CD14-positive monocyte (primary cell): ENCODE measurements at regions not wholly inside any gene's neighbourhood (a gene's known extent, or its start where the extent isn't known, plus 50 kb on each side); places are given as distances from the start of the nearest gene placed in this dataset.

ENCODE experiments used
- DNase-seq, 3 donors: peaks; one replicate each; pipeline ENCODE4 v3.0.0-alpha.2; 2011 to 2022
- H2AFZ ChIP-seq: 2 replicates; pipeline ENCODE4 v1.6.0; 2012; ENCODE audit warnings: mild to moderate bottlenecking, low read depth, low read length, inconsistent platforms; ENCODE audit not compliant: insufficient read depth, poor library complexity, severe bottlenecking
- H3K27ac ChIP-seq, 2 donors: 1 replicate in 1 of 2; 2 replicates in 1 of 2; pipeline ENCODE4 v1.5.1; 2012 to 2013; ENCODE audit warnings: low read length in 2 of 2, control low read depth in 1 of 2, inconsistent platforms in 1 of 2, low read depth in 1 of 2, mild to moderate bottlenecking in 1 of 2
- H3K27me3 ChIP-seq, 2 donors: one replicate each; pipeline versions ENCODE4 v1.6.0 to v1.6.1; 2011 to 2013; ENCODE audit warnings: low read length in 2 of 2; ENCODE audit not compliant: control insufficient read depth in 2 of 2, insufficient read depth in 2 of 2
- H3K36me3 ChIP-seq, 2 donors: replicated peaks in 1 of 2; 1 replicate in 1 of 2; 2 replicates in 1 of 2; pipeline versions ENCODE4 v1.5.1 to v1.6.1; 2012 to 2013; ENCODE audit warnings: low read length in 2 of 2, control low read depth in 1 of 2, inconsistent platforms in 1 of 2, mild to moderate bottlenecking in 1 of 2; ENCODE audit not compliant: insufficient read depth in 2 of 2, control insufficient read depth in 1 of 2
- H3K4me1 ChIP-seq, 2 donors: 1 replicate in 1 of 2; 2 replicates in 1 of 2; pipeline versions ENCODE4 v1.5.1 to v1.6.1; 2012 to 2013; ENCODE audit warnings: low read length in 2 of 2, control low read depth in 1 of 2, inconsistent platforms in 1 of 2, mild to moderate bottlenecking in 1 of 2, moderate library complexity in 1 of 2; ENCODE audit not compliant: insufficient read depth in 2 of 2, control insufficient read depth in 1 of 2
- H3K4me2 ChIP-seq: replicated peaks from 2 replicates; pipeline ENCODE3; 2012; ENCODE audit warnings: low read length, moderate library complexity, mild to moderate bottlenecking; ENCODE audit not compliant: poor library complexity, severe bottlenecking; ENCODE audit errors: extremely low read depth
- H3K4me3 ChIP-seq, 3 experiments: fragments of 200-600 bp in 1 of 3; sonication (generic) in 1 of 3; replicated peaks in 1 of 3; 1 replicate in 2 of 3; 2 replicates in 1 of 3; pipeline ENCODE4 v1.5.1; 2011 to 2013; ENCODE audit warnings: low read length in 3 of 3, mild to moderate bottlenecking in 3 of 3, control low read depth in 2 of 3, low read depth in 2 of 3, inconsistent platforms in 1 of 3, moderate library complexity in 1 of 3
- H3K79me2 ChIP-seq: 2 replicates; pipeline ENCODE4 v1.6.0; 2012; ENCODE audit warnings: mild to moderate bottlenecking, control low read depth, inconsistent platforms, low read length, moderate library complexity; ENCODE audit not compliant: insufficient read depth
- H3K9ac ChIP-seq: 2 replicates; pipeline ENCODE4 v1.6.0; 2017; ENCODE audit warnings: low read length, mild to moderate bottlenecking; ENCODE audit not compliant: insufficient read depth, poor library complexity, severe bottlenecking
- H3K9me3 ChIP-seq, 2 donors: replicated peaks in 1 of 2; 1 replicate in 1 of 2; 2 replicates in 1 of 2; pipeline versions ENCODE4 v1.5.1 to v1.6.1; 2012 to 2013; ENCODE audit warnings: low read length in 2 of 2, control low read depth in 1 of 2; ENCODE audit not compliant: control insufficient read depth in 1 of 2, insufficient read depth in 1 of 2
- H4K20me1 ChIP-seq: 2 replicates; pipeline ENCODE4 v1.6.0; 2012; ENCODE audit warnings: mild to moderate bottlenecking, low read length, control low read depth, moderate library complexity; ENCODE audit not compliant: insufficient read depth
- H3K27ac Mint-ChIP-seq, 7 donors: one replicate each; pipeline ENCODE4 v1.8.0; 2020; ENCODE audit warnings: mild to moderate bottlenecking in 7 of 7, mixed read lengths in 7 of 7, moderate library complexity in 6 of 7, inconsistent platforms in 2 of 7
- H3K27me3 Mint-ChIP-seq, 3 donors: one replicate each; pipeline ENCODE4 v1.8.0; 2021 to 2022; ENCODE audit warnings: low read depth in 3 of 3, mild to moderate bottlenecking in 3 of 3, mixed read lengths in 3 of 3, moderate library complexity in 3 of 3, inconsistent platforms in 1 of 3
- H3K36me3 Mint-ChIP-seq, 2 donors: one replicate each; pipeline ENCODE4 v1.8.0; 2020; ENCODE audit warnings: mixed read lengths in 2 of 2, inconsistent platforms in 1 of 2, mild to moderate bottlenecking in 1 of 2
- H3K4me1 Mint-ChIP-seq: one replicate; pipeline ENCODE4 v1.8.0; 2020; ENCODE audit warnings: mild to moderate bottlenecking, mixed read lengths
- H3K4me3 Mint-ChIP-seq, 2 donors: one replicate each; pipeline ENCODE4 v1.8.0; 2020; ENCODE audit warnings: mild to moderate bottlenecking in 2 of 2, mixed read lengths in 2 of 2, moderate library complexity in 1 of 2
- H3K9me3 Mint-ChIP-seq, 7 donors: one replicate each; pipeline ENCODE4 v1.8.0; 2020 to 2022; ENCODE audit warnings: mixed read lengths in 7 of 7, mild to moderate bottlenecking in 6 of 7, moderate library complexity in 6 of 7, inconsistent platforms in 2 of 7
- CTCF ChIP-seq: fragments of 200-600 bp; IDR thresholded peaks from one replicate; pipeline ENCODE4 v1.8.0; 2022; ENCODE audit warnings: antibody characterized with exemption, mild to moderate bottlenecking
- WGBS: methylation state at CpG from one replicate; pipeline ENCODE4 v1.1.5; 2013; ENCODE audit warnings: missing lambda C conversion rate; ENCODE audit not compliant: insufficient coverage; 5-methylcytosine and 5-hydroxymethylcytosine counted together
- intact Hi-C, 2 donors: fragments of 100-400 bp; cut with micrococcal nuclease; formaldehyde crosslinking; loops; one replicate each; pipeline versions ENCODE4 v1.15.0 to v1.15.1; 2023

- Histone ChIP-seq H3K27me3 (no peaks in the 10 kb centered on the region), H3K4me3 (no peak overlapping the region), H3K27ac (no peak overlapping the region), H3K9me3 (peaks cover 0 to 8% of the 10 kb centered on the region in 2 donors), H3K4me2 (no peak overlapping the region), H4K20me1 (no peaks in the 10 kb centered on the region), H2AFZ (no peak overlapping the region), H3K4me1 (no peaks in the 10 kb centered on the region), H3K36me3 (no peaks in the 10 kb centered on the region), H3K79me2 (no peaks in the 10 kb centered on the region), H3K9ac (no peak overlapping the region)
- Mint-ChIP-seq H3K4me1 (no peaks in the 10 kb centered on the region), H3K27me3 (no peaks in the 10 kb centered on the region), H3K36me3 (no peaks in the 10 kb centered on the region), H3K4me3 (no peak overlapping the region), H3K27ac (no peak overlapping the region), H3K9me3 (peaks cover 0 to 5% (median 4%) of the 10 kb centered on the region in 7 donors)
- no peak for DNase-seq
- 100% methylated on average over 1 of the region's 3 CpGs for WGBS
- no peak for TF ChIP-seq CTCF
- intact Hi-C loops = no loop called here
These were observed 490.9 kb downstream of the TMEM182 start for GRCh38 chr2:103252781-103253180.

- TF ChIP-seq CTCF = no peak
- intact Hi-C loops = no loop called here
These were observed 492.8 kb downstream of the TMEM182 start for GRCh38 chr2:103254611-103255010.

More at GRCh38 chr2:103254611-103255010, 492.8 kb downstream of the TMEM182 start:
- WGBS = 100% methylated on average over 3 of the region's 5 CpGs
- H3K4me1 Mint-ChIP-seq = no peaks in the 10 kb centered on the region
- DNase-seq = no peak
- H3K27me3 Mint-ChIP-seq = peaks cover 0 to 2% (median 0%) of the 10 kb centered on the region in 3 donors
- Histone ChIP-seq H3K36me3 (no peaks in the 10 kb centered on the region), H3K27me3 (no peaks in the 10 kb centered on the region), H3K79me2 (no peaks in the 10 kb centered on the region), H3K4me3 (no peak overlapping the region), H3K27ac (no peak overlapping the region), H3K4me1 (no peaks in the 10 kb centered on the region), H4K20me1 (no peaks in the 10 kb centered on the region), H3K9me3 (peaks cover 0 to 4% of the 10 kb centered on the region in 2 donors), H3K9ac (no peak overlapping the region), H3K4me2 (no peak overlapping the region), H2AFZ (no peak overlapping the region)
- no peaks in the 10 kb centered on the region for H3K36me3 Mint-ChIP-seq
- peaks cover 0 to 4% (median 3%) of the 10 kb centered on the region in 7 donors for H3K9me3 Mint-ChIP-seq
- H3K27ac Mint-ChIP-seq = no peak overlapping the region
- H3K4me3 Mint-ChIP-seq = no peak overlapping the region
